H9 (cell line): ENCODE measurements at regions not wholly inside any gene's neighbourhood (a gene's known extent, or its start where the extent isn't known, plus 50 kb on each side); places are given as distances from the start of the nearest gene placed in this dataset.

Experiments
- DNase-seq: peaks from one replicate; pipeline ENCODE4 v3.0.0-alpha.2; 2017
- H2AFZ ChIP-seq: one replicate; pipeline ENCODE4 v1.6.1; 2013; ENCODE audit warnings: mild to moderate bottlenecking, low read length, control low read depth, moderate library complexity
- H2AK5ac ChIP-seq: 2 replicates; pipeline ENCODE4 v1.6.1; 2013; ENCODE audit warnings: low read length, control low read depth, mixed read lengths; ENCODE audit not compliant: insufficient read length
- H2BK120ac ChIP-seq: one replicate; pipeline ENCODE4 v1.6.1; 2013; ENCODE audit warnings: low read depth, mild to moderate bottlenecking, low read length, control low read depth, inconsistent platforms; ENCODE audit not compliant: poor library complexity, severe bottlenecking
- H2BK12ac ChIP-seq: 2 replicates; pipeline ENCODE4 v1.6.1; 2013; ENCODE audit warnings: low read length, control low read depth, mixed read lengths, low read depth; ENCODE audit not compliant: insufficient read length
- H2BK15ac ChIP-seq: 2 replicates; pipeline ENCODE4 v1.6.1; 2013; ENCODE audit warnings: low read depth, low read length, control low read depth
- H2BK20ac ChIP-seq: one replicate; pipeline ENCODE4 v1.6.1; 2013; ENCODE audit warnings: low read depth, mild to moderate bottlenecking, low read length, control low read depth, inconsistent platforms; ENCODE audit not compliant: poor library complexity, severe bottlenecking
- H2BK5ac ChIP-seq: 2 replicates; pipeline ENCODE4 v1.6.1; 2013; ENCODE audit warnings: low read length, control low read depth, mixed read lengths; ENCODE audit not compliant: insufficient read length
- H3K14ac ChIP-seq: 2 replicates; pipeline ENCODE4 v1.6.1; 2013; ENCODE audit warnings: low read length, control low read depth; ENCODE audit not compliant: insufficient read depth
- H3K18ac ChIP-seq: 2 replicates; pipeline ENCODE4 v1.6.1; 2013; ENCODE audit warnings: low read depth, mild to moderate bottlenecking, mixed read lengths, low read length, control low read depth; ENCODE audit not compliant: insufficient read length
- H3K23ac ChIP-seq: 2 replicates; pipeline ENCODE4 v1.6.1; 2013; ENCODE audit warnings: low read length, control low read depth, mixed read lengths, low read depth; ENCODE audit not compliant: insufficient read length
- H3K23me2 ChIP-seq: 2 replicates; pipeline ENCODE4 v1.6.1; 2013; ENCODE audit warnings: low read depth, mild to moderate bottlenecking, mixed read lengths, low read length, control low read depth; ENCODE audit not compliant: insufficient read length, poor library complexity, severe bottlenecking
- H3K27ac ChIP-seq: 2 replicates; pipeline ENCODE4 v1.5.1; 2013; ENCODE audit warnings: low read length, control low read depth, mixed read lengths, low read depth; ENCODE audit not compliant: insufficient read length
- H3K27me3 ChIP-seq: 2 replicates; pipeline ENCODE4 v1.6.1; 2013; ENCODE audit warnings: low read length, control low read depth, inconsistent platforms; ENCODE audit not compliant: insufficient read depth
- H3K4ac ChIP-seq: 2 replicates; pipeline ENCODE4 v1.6.1; 2013; ENCODE audit warnings: low read depth, mild to moderate bottlenecking, control low read depth, inconsistent platforms, low read length, moderate library complexity
- H3K4me1 ChIP-seq: 2 replicates; pipeline ENCODE4 v1.6.1; 2013; ENCODE audit warnings: low read length, control low read depth, inconsistent platforms; ENCODE audit not compliant: insufficient read depth
- H3K4me2 ChIP-seq: 2 replicates; pipeline ENCODE4 v1.6.1; 2013; ENCODE audit warnings: low read length, control low read depth, mixed read lengths; ENCODE audit not compliant: insufficient read length, insufficient read depth
- H3K56ac ChIP-seq: 2 replicates; pipeline ENCODE4 v1.6.1; 2013; ENCODE audit warnings: low read depth, mild to moderate bottlenecking, mixed read lengths, low read length, control low read depth; ENCODE audit not compliant: insufficient read length
- H3K79me1 ChIP-seq: 2 replicates; pipeline ENCODE4 v1.6.1; 2013; ENCODE audit warnings: low read depth, mild to moderate bottlenecking, moderate library complexity, low read length, control low read depth, inconsistent platforms; ENCODE audit not compliant: insufficient read depth, poor library complexity, severe bottlenecking
- H3K79me2 ChIP-seq: 2 replicates; pipeline ENCODE4 v1.6.1; 2013; ENCODE audit warnings: low read length, control low read depth, inconsistent platforms; ENCODE audit not compliant: insufficient read depth
- H3K9ac ChIP-seq: 2 replicates; pipeline ENCODE4 v1.6.1; 2013; ENCODE audit warnings: low read length, control low read depth, mixed read lengths; ENCODE audit not compliant: insufficient read length; ENCODE audit errors: extremely low read depth
- H3K9me3 ChIP-seq: one replicate; pipeline ENCODE4 v1.6.1; 2013; ENCODE audit warnings: low read depth, low read length, inconsistent platforms; ENCODE audit not compliant: control insufficient read depth
- H3T11ph ChIP-seq: one replicate; pipeline ENCODE4 v1.6.1; 2013; ENCODE audit warnings: mild to moderate bottlenecking, low read length, control low read depth, inconsistent platforms
- H4K20me1 ChIP-seq: one replicate; pipeline ENCODE4 v1.6.1; 2013; ENCODE audit not compliant: control insufficient read depth, insufficient read length, insufficient read depth
- H4K5ac ChIP-seq: 2 replicates; pipeline ENCODE4 v1.6.1; 2013; ENCODE audit warnings: low read depth, mild to moderate bottlenecking, mixed read lengths, low read length, control low read depth; ENCODE audit not compliant: insufficient read length
- H4K8ac ChIP-seq: replicated peaks from 2 replicates; pipeline ENCODE4 v1.6.1; 2013; ENCODE audit warnings: low read length, control low read depth, mixed read lengths, low read depth; ENCODE audit not compliant: insufficient read length
- H4K91ac ChIP-seq: 2 replicates; pipeline ENCODE4 v1.6.1; 2013; ENCODE audit warnings: low read depth, mild to moderate bottlenecking, moderate library complexity, mixed read lengths, low read length, control low read depth; ENCODE audit not compliant: insufficient read length
- H3K27ac Mint-ChIP-seq, 3 experiments: 2 replicates in 2 of 3; 3 replicates in 1 of 3; pipeline ENCODE4 v1.8.0; 2020 to 2021; ENCODE audit warnings: mixed read lengths in 3 of 3, mild to moderate bottlenecking in 1 of 3, moderate library complexity in 1 of 3
- H3K27me3 Mint-ChIP-seq: 2 replicates; pipeline ENCODE4 v1.8.0; 2021; ENCODE audit warnings: low read depth, mild to moderate bottlenecking, moderate library complexity, mixed read lengths
- H3K36me3 Mint-ChIP-seq, 3 experiments: 2 replicates in 2 of 3; 3 replicates in 1 of 3; pipeline ENCODE4 v1.8.0; 2020 to 2021; ENCODE audit warnings: low read depth in 3 of 3, mixed read lengths in 3 of 3; ENCODE audit not compliant: insufficient read depth in 1 of 3
- H3K4me1 Mint-ChIP-seq, 2 experiments: 2 replicates each; pipeline ENCODE4 v1.8.0; 2020; ENCODE audit warnings: mixed read lengths in 2 of 2
- H3K4me3 Mint-ChIP-seq, 2 experiments: 2 replicates in 1 of 2; 3 replicates in 1 of 2; pipeline ENCODE4 v1.8.0; 2020 to 2021; ENCODE audit warnings: mild to moderate bottlenecking in 2 of 2, mixed read lengths in 2 of 2, moderate library complexity in 1 of 2
- H3K9me3 Mint-ChIP-seq, 2 experiments: 2 replicates in 1 of 2; 3 replicates in 1 of 2; pipeline ENCODE4 v1.8.0; 2020; ENCODE audit warnings: mild to moderate bottlenecking in 2 of 2, mixed read lengths in 2 of 2, moderate library complexity in 1 of 2
- WGBS: extraction: QIAGEN DNeasy Blood & Tissue Kit; methylation state at CpG from one replicate; pipeline ENCODE4 v1.1.7; 2013; ENCODE audit warnings: missing lambda C conversion rate, low lambda C conversion rate, mixed read lengths; ENCODE audit not compliant: insufficient read length; ENCODE audit errors: extremely low coverage; 5-methylcytosine and 5-hydroxymethylcytosine counted together
- TF ChIP-seq, protein P1 (sequence below): fragments of 200-600 bp; sonication (generic); conservative IDR thresholded peaks from 3 replicates; pipeline ENCODE4 v1.8.0; 2021; ENCODE audit warnings: antibody characterized with exemption, mild to moderate bottlenecking

DNA sequence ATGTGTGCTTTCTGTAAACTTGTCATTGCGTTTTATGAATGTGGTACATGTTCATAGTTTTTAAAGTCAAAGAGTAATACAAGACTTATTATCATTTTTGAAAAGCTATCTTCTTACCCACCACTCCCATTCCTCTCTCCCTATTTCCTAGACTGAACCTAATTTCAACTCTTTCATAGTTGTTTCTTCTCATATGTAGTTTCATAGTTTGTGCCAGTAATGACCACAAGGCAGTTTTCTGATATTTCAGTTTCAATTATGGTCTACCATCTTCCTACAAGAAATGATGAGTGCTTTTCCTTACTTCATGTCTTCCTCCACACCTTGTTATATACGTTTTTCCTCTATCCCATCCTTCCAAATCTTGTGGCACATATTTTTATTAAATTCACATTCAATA is 445.0 kb upstream of the GOLIM4 start:
- H3K18ac ChIP-seq = no peak overlapping the region
- H3K4ac ChIP-seq = no peak overlapping the region
- H3K27me3 Mint-ChIP-seq = no peaks in the 10 kb centered on the region

More for the DNA sequence above, 445.0 kb upstream of the GOLIM4 start:
- peaks cover 23 to 30% of the 10 kb centered on the region in 2 experiments for H3K4me1 Mint-ChIP-seq
- Histone ChIP-seq H3K4me1 (peaks cover 3% of the 10 kb centered on the region), H2BK20ac (no peak overlapping the region), H3K9ac (no peak overlapping the region), H2BK15ac (no peak overlapping the region), H3K79me2 (no peaks in the 10 kb centered on the region), H3T11ph (no peak overlapping the region), H3K79me1 (no peaks in the 10 kb centered on the region), H3K56ac (no peak overlapping the region), H2AFZ (no peak overlapping the region), H3K23ac (no peak overlapping the region), H2BK5ac (no peak overlapping the region), H2AK5ac (no peak overlapping the region), H4K5ac (no peak overlapping the region), H3K23me2 (no peaks in the 10 kb centered on the region), H3K27me3 (no peaks in the 10 kb centered on the region), H3K4me2 (no peak overlapping the region), H4K91ac (no peak overlapping the region), H2BK12ac (no peak overlapping the region), H3K14ac (no peak overlapping the region), H3K9me3 (no peaks in the 10 kb centered on the region), H3K27ac (no peak overlapping the region), H4K8ac (no peak overlapping the region), H4K20me1 (no peaks in the 10 kb centered on the region), H2BK120ac (no peak overlapping the region)
- H3K36me3 Mint-ChIP-seq = peaks cover 0 to 5% (median 0%) of the 10 kb centered on the region in 3 experiments; a peak in 1 of 7 replicates
- no peak overlapping the region for H3K4me3 Mint-ChIP-seq
- no peak for DNase-seq
- TF ChIP-seq, protein P1, sequence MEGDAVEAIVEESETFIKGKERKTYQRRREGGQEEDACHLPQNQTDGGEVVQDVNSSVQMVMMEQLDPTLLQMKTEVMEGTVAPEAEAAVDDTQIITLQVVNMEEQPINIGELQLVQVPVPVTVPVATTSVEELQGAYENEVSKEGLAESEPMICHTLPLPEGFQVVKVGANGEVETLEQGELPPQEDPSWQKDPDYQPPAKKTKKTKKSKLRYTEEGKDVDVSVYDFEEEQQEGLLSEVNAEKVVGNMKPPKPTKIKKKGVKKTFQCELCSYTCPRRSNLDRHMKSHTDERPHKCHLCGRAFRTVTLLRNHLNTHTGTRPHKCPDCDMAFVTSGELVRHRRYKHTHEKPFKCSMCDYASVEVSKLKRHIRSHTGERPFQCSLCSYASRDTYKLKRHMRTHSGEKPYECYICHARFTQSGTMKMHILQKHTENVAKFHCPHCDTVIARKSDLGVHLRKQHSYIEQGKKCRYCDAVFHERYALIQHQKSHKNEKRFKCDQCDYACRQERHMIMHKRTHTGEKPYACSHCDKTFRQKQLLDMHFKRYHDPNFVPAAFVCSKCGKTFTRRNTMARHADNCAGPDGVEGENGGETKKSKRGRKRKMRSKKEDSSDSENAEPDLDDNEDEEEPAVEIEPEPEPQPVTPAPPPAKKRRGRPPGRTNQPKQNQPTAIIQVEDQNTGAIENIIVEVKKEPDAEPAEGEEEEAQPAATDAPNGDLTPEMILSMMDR = no peak
- WGBS = 100% methylated on average over 1 of the region's 2 CpGs
- H3K27ac Mint-ChIP-seq = no peak overlapping the region; a peak in 1 of 7 replicates
- no peaks in the 10 kb centered on the region for H3K9me3 Mint-ChIP-seq
